Activated CD8-positive, alpha-beta T cell treated with anti-CD3 and anti-CD28 coated beads for 36 hours (primary cell): ENCODE measurements at regions not wholly inside any gene's neighbourhood (a gene's known extent, or its start where the extent isn't known, plus 50 kb on each side); places are given as distances from the start of the nearest gene placed in this dataset.
A peak's percentile ranks its signal among the peaks of the same experiment; 100 is the strongest.

ENCODE experiments used
- ATAC-seq: fragments of 200-7000 bp; cut with Tn5 transposase; one replicate; pipeline ENCODE4 v1.10.0; 2021; ENCODE audit warnings: mild to moderate bottlenecking, moderate library complexity
- CTCF ChIA-PET: fragments of 350-600 bp; sonication (Branson Sonifier 250); formaldehyde crosslinking; loops from one replicate; lab custom pipeline; 2021; ENCODE audit warnings: antibody characterized with exemption; lab: Charles Lee
- POLR2A ChIA-PET: fragments of 350-600 bp; sonication (Branson Sonifier 250); formaldehyde crosslinking; loops from one replicate; lab custom pipeline; 2021; ENCODE audit warnings: antibody characterized with exemption; lab: Charles Lee
- DNase-seq: peaks from one replicate; pipeline ENCODE4 v3.0.0-alpha.2; 2020
- H3K27ac Mint-ChIP-seq: one replicate; pipeline ENCODE4 v1.8.0; 2021; ENCODE audit warnings: mild to moderate bottlenecking, mixed read lengths
- H3K27me3 Mint-ChIP-seq: one replicate; pipeline ENCODE4 v1.8.0; 2021; ENCODE audit warnings: mixed read lengths
- H3K36me3 Mint-ChIP-seq: one replicate; pipeline ENCODE4 v1.8.0; 2021; ENCODE audit warnings: low read depth, mixed read lengths
- H3K4me1 Mint-ChIP-seq: one replicate; pipeline ENCODE4 v1.8.0; 2021; ENCODE audit warnings: low read depth, mixed read lengths
- H3K4me3 Mint-ChIP-seq: one replicate; pipeline ENCODE4 v1.8.0; 2021; ENCODE audit warnings: mild to moderate bottlenecking, moderate library complexity, mixed read lengths
- H3K9me3 Mint-ChIP-seq: one replicate; pipeline ENCODE4 v1.8.0; 2021; ENCODE audit warnings: mixed read lengths
- intact Hi-C: fragments of 100-400 bp; cut with micrococcal nuclease; formaldehyde crosslinking; loops from one replicate; pipeline ENCODE4 v1.10.0; 2022
- TF ChIP-seq, protein P1 (sequence below): fragments of 200-600 bp; IDR thresholded peaks from one replicate; pipeline ENCODE4 v1.8.0; 2022; ENCODE audit warnings: antibody characterized with exemption, mild to moderate bottlenecking

DNA sequence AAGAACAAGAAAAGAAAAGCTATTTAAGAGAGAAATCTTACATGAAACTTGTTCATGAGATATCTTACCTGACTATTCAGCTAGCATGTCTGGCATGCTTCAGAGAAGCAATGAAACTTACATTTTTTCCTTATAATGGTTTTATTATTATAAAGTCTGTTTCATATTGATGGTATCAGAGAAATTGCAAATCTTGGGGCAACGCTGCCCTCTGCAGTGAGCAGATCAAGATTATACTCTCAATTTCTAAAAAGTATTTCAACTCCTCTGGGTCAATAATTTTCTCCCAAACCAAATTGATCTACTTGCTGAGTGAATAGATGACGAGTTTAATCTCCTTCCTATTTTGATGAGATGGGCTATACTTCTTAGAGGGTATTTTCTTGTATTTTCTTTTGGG lies 235.6 kb downstream of the NUP35 start:
- no peaks in the 10 kb centered on the region for H3K36me3 Mint-ChIP-seq
- ATAC-seq (no peak), DNase-seq (peak; percentile 3)
- ChIA-PET CTCF (no interaction called here), POLR2A (no interaction called here)
- H3K4me1 Mint-ChIP-seq: no peaks in the 10 kb centered on the region
- H3K4me3 Mint-ChIP-seq: no peak overlapping the region
- H3K27ac Mint-ChIP-seq: no peak overlapping the region
- TF ChIP-seq, protein P1, sequence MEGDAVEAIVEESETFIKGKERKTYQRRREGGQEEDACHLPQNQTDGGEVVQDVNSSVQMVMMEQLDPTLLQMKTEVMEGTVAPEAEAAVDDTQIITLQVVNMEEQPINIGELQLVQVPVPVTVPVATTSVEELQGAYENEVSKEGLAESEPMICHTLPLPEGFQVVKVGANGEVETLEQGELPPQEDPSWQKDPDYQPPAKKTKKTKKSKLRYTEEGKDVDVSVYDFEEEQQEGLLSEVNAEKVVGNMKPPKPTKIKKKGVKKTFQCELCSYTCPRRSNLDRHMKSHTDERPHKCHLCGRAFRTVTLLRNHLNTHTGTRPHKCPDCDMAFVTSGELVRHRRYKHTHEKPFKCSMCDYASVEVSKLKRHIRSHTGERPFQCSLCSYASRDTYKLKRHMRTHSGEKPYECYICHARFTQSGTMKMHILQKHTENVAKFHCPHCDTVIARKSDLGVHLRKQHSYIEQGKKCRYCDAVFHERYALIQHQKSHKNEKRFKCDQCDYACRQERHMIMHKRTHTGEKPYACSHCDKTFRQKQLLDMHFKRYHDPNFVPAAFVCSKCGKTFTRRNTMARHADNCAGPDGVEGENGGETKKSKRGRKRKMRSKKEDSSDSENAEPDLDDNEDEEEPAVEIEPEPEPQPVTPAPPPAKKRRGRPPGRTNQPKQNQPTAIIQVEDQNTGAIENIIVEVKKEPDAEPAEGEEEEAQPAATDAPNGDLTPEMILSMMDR: no peak
- no peaks in the 10 kb centered on the region for H3K9me3 Mint-ChIP-seq
- intact Hi-C loops: no loop called here
- no peaks in the 10 kb centered on the region for H3K27me3 Mint-ChIP-seq

DNA sequence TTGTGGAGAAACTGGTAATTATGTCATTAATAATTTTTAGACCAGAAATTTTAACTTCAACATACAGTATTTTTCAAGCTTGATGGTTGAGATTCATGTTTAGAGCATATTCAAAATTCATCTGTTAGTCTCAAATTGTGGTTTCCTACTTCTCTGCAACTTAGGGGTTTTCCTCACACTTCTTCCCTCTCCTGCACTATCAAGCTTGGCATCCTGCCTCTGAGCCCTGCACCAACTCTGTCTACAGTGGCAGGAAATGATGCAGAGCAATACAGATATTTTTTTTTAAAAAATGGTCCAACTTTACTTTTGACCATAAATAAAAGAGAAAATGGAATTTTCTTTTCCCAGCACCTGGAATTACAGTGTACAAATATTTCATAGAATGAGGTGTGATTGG lies 247.3 kb downstream of the NUP35 start:
- ChIA-PET CTCF (no interaction called here), POLR2A (interaction anchor here (0.7 kb wide), 1 partner anchor 86 kb away, joined by 3 read pairs; no protein-coding TSS in a partner anchor)
- TF ChIP-seq, protein P1: no peak
- ATAC-seq (no peak), DNase-seq (no peak)
- H3K4me1 Mint-ChIP-seq: no peaks in the 10 kb centered on the region
- H3K27me3 Mint-ChIP-seq: no peaks in the 10 kb centered on the region
- no peak overlapping the region for H3K4me3 Mint-ChIP-seq
- H3K27ac Mint-ChIP-seq: no peak overlapping the region
- H3K36me3 Mint-ChIP-seq: no peaks in the 10 kb centered on the region
- intact Hi-C loops: no loop called here
- peaks cover 2% of the 10 kb centered on the region for H3K9me3 Mint-ChIP-seq

DNA sequence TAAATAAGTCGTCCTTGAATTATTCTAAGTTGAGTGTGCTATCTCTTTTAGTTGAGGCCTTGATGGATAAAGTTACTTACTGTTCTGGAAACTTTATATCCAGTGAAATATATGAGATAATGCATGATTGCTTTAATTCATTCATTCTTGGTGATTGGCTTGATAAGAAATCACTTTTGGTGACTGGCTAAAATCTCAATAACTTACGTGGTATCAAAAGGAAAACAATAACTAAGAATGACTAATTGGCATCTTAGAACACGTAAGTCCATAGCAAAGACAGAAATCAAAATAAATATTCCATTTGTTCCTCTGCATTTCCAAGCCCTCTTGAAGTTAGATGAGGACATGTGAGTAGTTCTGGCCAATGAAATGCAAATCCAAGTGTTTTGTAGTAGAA lies 251.6 kb downstream of the NUP35 start:
- POLR2A ChIA-PET: no interaction called here
- ATAC-seq: no peak
- H3K4me3 Mint-ChIP-seq: no peak overlapping the region

DNA sequence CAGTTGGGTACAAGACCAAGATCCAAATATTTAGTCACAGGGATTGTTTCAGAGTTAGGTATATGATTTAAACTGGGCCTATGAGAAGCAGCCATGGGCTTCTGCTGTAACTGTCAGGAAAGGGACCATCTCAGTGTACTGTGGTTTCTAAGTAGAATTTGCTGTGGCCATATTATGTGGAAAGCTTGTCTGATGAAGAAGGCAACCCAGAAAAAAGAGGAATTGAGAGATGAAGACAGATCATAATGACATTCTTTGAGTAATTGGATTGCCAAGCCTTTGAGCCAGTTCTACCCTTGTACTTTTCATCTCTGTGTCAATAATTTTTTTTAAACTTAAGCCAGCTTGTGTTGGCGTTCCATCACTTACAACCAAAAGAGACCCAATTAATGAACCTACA lies 259.6 kb downstream of the NUP35 start:
- TF ChIP-seq, protein P1: no peak
- intact Hi-C loops: no loop called here
- no peaks in the 10 kb centered on the region for H3K27me3 Mint-ChIP-seq
- no peaks in the 10 kb centered on the region for H3K4me1 Mint-ChIP-seq
- H3K9me3 Mint-ChIP-seq: peaks cover 24% of the 10 kb centered on the region
- no peak overlapping the region for H3K4me3 Mint-ChIP-seq
- no peak overlapping the region for H3K27ac Mint-ChIP-seq
- POLR2A ChIA-PET: no interaction called here
- DNase-seq (no peak), ATAC-seq (no peak)
- CTCF ChIA-PET: no interaction called here
- H3K36me3 Mint-ChIP-seq: no peaks in the 10 kb centered on the region

More for the DNA sequence above, 251.6 kb downstream of the NUP35 start:
- no peak for DNase-seq
- Mint-ChIP-seq H3K36me3 (no peaks in the 10 kb centered on the region), H3K4me1 (no peaks in the 10 kb centered on the region), H3K9me3 (peaks cover 3% of the 10 kb centered on the region), H3K27me3 (no peaks in the 10 kb centered on the region), H3K27ac (no peak overlapping the region)
- CTCF ChIA-PET: no interaction called here
- TF ChIP-seq, protein P1: no peak
- intact Hi-C loops: no loop called here

DNA sequence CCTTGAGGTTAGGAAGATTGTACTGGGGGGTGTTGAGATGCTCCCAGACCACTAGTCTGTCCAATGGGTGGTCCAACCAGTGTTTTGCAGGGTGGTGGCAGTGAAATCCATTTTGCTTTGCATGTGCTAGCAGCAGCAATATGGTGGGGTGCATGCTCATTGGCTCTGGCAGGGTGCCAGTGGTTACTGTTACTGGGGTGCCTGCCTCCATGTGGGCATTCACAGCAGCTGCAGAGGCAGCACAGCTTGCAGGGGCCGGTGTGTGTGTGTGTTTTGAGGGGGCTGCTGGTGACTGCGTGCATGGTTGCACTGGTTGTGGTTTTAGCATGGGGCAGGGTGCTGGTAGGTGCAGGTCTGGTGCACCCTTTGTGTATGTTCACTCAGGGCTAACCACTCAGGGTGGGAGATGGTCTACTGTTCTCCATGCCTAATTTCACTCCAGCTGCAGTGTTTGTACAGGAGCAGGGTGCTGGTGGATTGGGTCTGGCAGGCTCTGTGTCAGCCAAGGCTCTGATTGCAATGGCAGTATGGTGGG lies 265.4 kb downstream of the NUP35 start:
- CTCF ChIA-PET: no interaction called here
- intact Hi-C loops: no loop called here
- Mint-ChIP-seq H3K4me3 (no peak overlapping the region), H3K9me3 (peaks cover 33% of the 10 kb centered on the region), H3K36me3 (no peaks in the 10 kb centered on the region), H3K4me1 (no peaks in the 10 kb centered on the region), H3K27ac (no peak overlapping the region), H3K27me3 (no peaks in the 10 kb centered on the region)
- POLR2A ChIA-PET: no interaction called here
- ATAC-seq: no peak
- no peak for DNase-seq
- TF ChIP-seq, protein P1: no peak
